Adrenal gland (tissue), 5 donors: ENCODE measurements at regions not wholly inside any gene's neighbourhood (a gene's known extent, or its start where the extent isn't known, plus 50 kb on each side); places are given as distances from the start of the nearest gene placed in this dataset.
"Not testable (repeated sequence)": the region's sequence is repeated elsewhere in the genome, so short reads cannot be mapped to it uniquely, and the experiment has no call there.

Experiments
- CTCF ChIP-seq, 6 experiments: fragments of 450-650 bp in 4 of 6; fragments of 200-600 bp in 2 of 6; sonication (generic) in 1 of 6; IDR thresholded peaks; 1 replicate in 5 of 6; 2 replicates in 1 of 6; pipeline versions ENCODE4 v1.5.1 to v1.8.0; 2016 to 2021; ENCODE audit warnings: antibody characterized with exemption in 6 of 6, mild to moderate bottlenecking in 2 of 6, moderate library complexity in 1 of 6
- POLR2A ChIP-seq, 2 donors: fragments of 450-650 bp; IDR thresholded peaks; one replicate each; pipeline ENCODE4 v1.6.1; 2017; ENCODE audit warnings: antibody characterized with exemption in 2 of 2, mild to moderate bottlenecking in 2 of 2, moderate library complexity in 1 of 2
- donor health status: DM: no; HTN: no; CAD: no.

GRCh38 chr20:29107884-29108283 is 2149.6 kb upstream of the DEFB115 start:
- TF ChIP-seq CTCF, POLR2A (IDR thresholded peaks at IDR 0.05): not testable (repeated sequence)
